ENCODE measurements at regions not wholly inside any gene's neighbourhood (a gene's known extent, or its start where the extent isn't known, plus 50 kb on each side); places are given as distances from the start of the nearest gene placed in this dataset.

- peak; percentile 60 for DNase-seq (ENCODE audit: low read depth)
Observed at GRCh38 chrX:109927663-109928273, 75.1 kb upstream of the TMEM164 start.

- no peak for DNase-seq (ENCODE audit: low read depth)
Observed at GRCh38 chrX:109928596-109929335, 74.1 kb upstream of the TMEM164 start.

GRCh38 chrX:109931677-109932076 lies 71.2 kb upstream of the TMEM164 start:
- no peak for DNase-seq (ENCODE audit: low read depth)

GRCh38 chrX:109934434-109934833 lies 68.5 kb upstream of the TMEM164 start:
- no peak for DNase-seq (ENCODE audit: low read depth)

GRCh38 chrX:109934935-109935334 lies 68.0 kb upstream of the TMEM164 start:
- DNase-seq (ENCODE audit: low read depth) = no peak

- DNase-seq (ENCODE audit: low read depth) = no peak
Observed at GRCh38 chrX:109936114-109936513, 66.8 kb upstream of the TMEM164 start.

GRCh38 chrX:109936598-109936997 lies 66.3 kb upstream of the TMEM164 start:
- DNase-seq (ENCODE audit: low read depth) = no peak

- no peak for DNase-seq (ENCODE audit: low read depth)
Observed at GRCh38 chrX:109939498-109939897, 63.4 kb upstream of the TMEM164 start.

GRCh38 chrX:109940411-109940810 lies 62.5 kb upstream of the TMEM164 start:
- peak; percentile 51 for DNase-seq (ENCODE audit: low read depth)

GRCh38 chrX:109943092-109943739 lies 59.7 kb upstream of the TMEM164 start:
- DNase-seq (ENCODE audit: low read depth) = no peak

- DNase-seq (ENCODE audit: low read depth) = no peak
Observed at GRCh38 chrX:109943740-109944092, 59.2 kb upstream of the TMEM164 start.

- peak; percentile 57 for DNase-seq (ENCODE audit: low read depth)
Observed at GRCh38 chrX:109952050-109952449, 50.9 kb upstream of the TMEM164 start.

- no peak for DNase-seq (ENCODE audit: low read depth)
Observed at GRCh38 chrX:109952985-109953905, 49.7 kb upstream of the TMEM164 start.
